Activated T-helper 1 cell treated with anti-CD3 and anti-CD28 coated beads, Interleukin-12 subunit alpha, Interleukin-12 subunit beta, Interleukin-2, Interleukin-4 antibody, amounts not matched to agents 30 ng/mL and 10 ng/mL and 1 ng/mL, durations not matched to agents 14 hours and 24 hours and 36 hours (primary cell): ENCODE measurements at regions not wholly inside any gene's neighbourhood (a gene's known extent, or its start where the extent isn't known, plus 50 kb on each side); places are given as distances from the start of the nearest gene placed in this dataset.

Experiments
- DNase-seq: peaks from one replicate; pipeline ENCODE4 v3.0.0; 2021; ENCODE audit warnings: low spot score
- H3K27ac Mint-ChIP-seq: one replicate; pipeline ENCODE4 v1.8.0; 2021; ENCODE audit warnings: mild to moderate bottlenecking, mixed read lengths
- H3K27me3 Mint-ChIP-seq: one replicate; pipeline ENCODE4 v1.8.0; 2022; ENCODE audit warnings: mild to moderate bottlenecking, moderate library complexity, mixed read lengths; ENCODE audit not compliant: insufficient read depth
- H3K36me3 Mint-ChIP-seq: one replicate; pipeline ENCODE4 v1.8.0; 2021; ENCODE audit warnings: low read depth, mixed read lengths
- H3K4me1 Mint-ChIP-seq: one replicate; pipeline ENCODE4 v1.8.0; 2021; ENCODE audit warnings: low read depth, mixed read lengths
- H3K4me3 Mint-ChIP-seq: one replicate; pipeline ENCODE4 v1.8.0; 2021; ENCODE audit warnings: mild to moderate bottlenecking, moderate library complexity, mixed read lengths
- H3K9me3 Mint-ChIP-seq: one replicate; pipeline ENCODE4 v1.8.0; 2021; ENCODE audit warnings: mixed read lengths
- intact Hi-C: fragments of 100-400 bp; cut with micrococcal nuclease; formaldehyde crosslinking; loops from one replicate; pipeline ENCODE4 v1.15.1; 2024

DNA sequence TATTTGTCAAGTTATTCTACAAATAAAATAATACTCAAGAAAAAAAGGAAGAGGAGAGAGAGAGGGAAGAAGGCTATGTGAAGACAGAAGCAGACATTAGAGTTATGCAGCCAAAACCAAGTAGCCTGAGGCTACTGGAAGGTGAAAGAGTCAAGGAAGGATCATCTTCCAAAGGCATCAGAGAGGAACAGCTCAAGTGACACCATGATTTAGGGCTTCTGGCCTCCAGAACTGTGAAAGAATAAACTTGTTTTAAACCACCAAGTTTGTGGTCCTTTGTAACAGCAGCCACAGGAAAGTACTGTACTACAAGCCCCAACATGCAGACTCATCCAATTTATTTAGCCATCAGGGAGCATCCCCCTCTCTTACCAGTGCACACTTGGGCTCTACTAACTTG, 788.5 kb upstream of the LRRTM1 start:
- Mint-ChIP-seq H3K4me1 (no peaks in the 10 kb centered on the region), H3K4me3 (no peak overlapping the region), H3K9me3 (peaks cover 10% of the 10 kb centered on the region), H3K36me3 (no peaks in the 10 kb centered on the region), H3K27me3 (no peaks in the 10 kb centered on the region), H3K27ac (no peak overlapping the region)
- no peak for DNase-seq
- intact Hi-C loops, result no loop called here

- Mint-ChIP-seq H3K27me3 (no peaks in the 10 kb centered on the region), H3K36me3 (no peaks in the 10 kb centered on the region), H3K4me1 (no peaks in the 10 kb centered on the region), H3K4me3 (no peak overlapping the region), H3K9me3 (peaks cover 12% of the 10 kb centered on the region), H3K27ac (no peak overlapping the region)
- intact Hi-C loops, result no loop called here
- no peak for DNase-seq
These were observed 783.1 kb upstream of the LRRTM1 start for GRCh38 chr2:81087646-81088045.

DNA sequence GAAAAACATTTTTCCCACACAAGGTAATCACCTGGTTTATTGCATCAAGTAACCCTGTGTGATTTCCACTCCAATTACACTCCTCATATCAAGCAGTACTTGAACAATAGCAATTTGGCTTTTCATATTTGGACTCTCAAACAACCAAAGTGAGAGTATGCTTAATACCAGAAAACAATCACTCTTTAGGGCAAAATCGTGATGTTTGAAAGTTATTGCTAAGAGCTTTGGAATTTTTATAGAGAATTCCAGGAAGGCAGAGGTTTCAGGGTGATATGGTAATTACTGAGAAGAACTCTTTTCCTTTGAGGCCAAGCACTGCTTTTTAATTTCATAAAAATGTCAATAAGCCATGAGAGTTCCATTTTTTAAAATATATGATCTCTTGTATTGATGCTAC, 779.5 kb upstream of the LRRTM1 start:
- intact Hi-C loops, result no loop called here
- Mint-ChIP-seq H3K36me3 (no peaks in the 10 kb centered on the region), H3K27ac (no peak overlapping the region), H3K4me3 (no peak overlapping the region), H3K4me1 (no peaks in the 10 kb centered on the region), H3K9me3 (peaks cover 17% of the 10 kb centered on the region), H3K27me3 (no peaks in the 10 kb centered on the region)
- DNase-seq, result no peak

DNA sequence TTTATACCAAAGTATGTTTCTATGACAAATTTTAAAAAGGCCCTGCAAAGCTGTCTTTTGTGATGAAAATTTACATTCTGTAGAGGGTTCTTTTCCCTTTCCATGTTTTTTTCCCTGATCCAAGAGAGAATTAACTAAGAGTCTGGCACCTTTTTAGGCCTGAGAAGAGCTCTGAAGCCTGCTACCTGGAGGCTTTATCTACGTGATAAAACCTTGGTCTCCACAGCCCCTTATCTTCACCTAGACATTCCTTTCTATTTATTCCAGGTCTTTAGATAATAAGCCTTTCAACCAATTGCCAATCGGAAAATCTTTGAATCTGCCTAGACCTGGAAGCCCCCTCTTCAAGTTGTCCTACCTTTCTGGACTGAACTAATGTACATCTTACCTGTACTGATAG, 774.1 kb upstream of the LRRTM1 start:
- intact Hi-C loops, result no loop called here
- Mint-ChIP-seq H3K36me3 (no peaks in the 10 kb centered on the region), H3K4me3 (no peak overlapping the region), H3K27ac (no peak overlapping the region), H3K9me3 (peaks cover 10% of the 10 kb centered on the region), H3K4me1 (no peaks in the 10 kb centered on the region), H3K27me3 (no peaks in the 10 kb centered on the region)
- DNase-seq, result no peak

GRCh38 chr2:81078102-81078501, 773.5 kb upstream of the LRRTM1 start:
- Mint-ChIP-seq H3K9me3 (peaks cover 10% of the 10 kb centered on the region), H3K4me1 (no peaks in the 10 kb centered on the region), H3K36me3 (no peaks in the 10 kb centered on the region), H3K4me3 (no peak overlapping the region), H3K27ac (no peak overlapping the region), H3K27me3 (no peaks in the 10 kb centered on the region)
- no peak for DNase-seq
- intact Hi-C loops, result no loop called here

- Mint-ChIP-seq H3K27ac (no peak overlapping the region), H3K36me3 (no peaks in the 10 kb centered on the region), H3K4me3 (no peak overlapping the region), H3K9me3 (peaks cover 10% of the 10 kb centered on the region), H3K4me1 (no peaks in the 10 kb centered on the region), H3K27me3 (no peaks in the 10 kb centered on the region)
- no peak for DNase-seq
- intact Hi-C loops, result no loop called here
These were observed 772.8 kb upstream of the LRRTM1 start for GRCh38 chr2:81077396-81077795.

DNA sequence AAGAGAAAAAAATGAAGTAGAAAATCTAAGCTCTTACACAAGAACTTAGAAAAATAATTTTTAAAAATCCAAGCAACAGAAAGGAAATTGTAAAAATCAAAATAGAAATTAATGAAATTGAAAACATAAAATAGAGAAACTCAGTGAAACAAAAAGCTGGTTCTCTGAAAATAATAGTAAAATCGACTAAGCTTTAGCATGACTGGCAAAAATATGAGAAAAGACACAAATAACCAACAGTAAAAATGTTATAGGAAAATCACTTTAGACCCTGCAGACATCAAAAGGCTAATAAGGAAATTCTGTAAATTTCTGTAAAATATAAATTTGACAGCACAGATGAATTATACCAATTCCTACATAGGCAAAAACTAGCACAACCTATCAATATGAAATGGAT, 768.9 kb upstream of the LRRTM1 start:
- H3K36me3 Mint-ChIP-seq, result no peaks in the 10 kb centered on the region
- H3K4me1 Mint-ChIP-seq, result no peaks in the 10 kb centered on the region
- intact Hi-C loops, result no loop called here
- peaks cover 9% of the 10 kb centered on the region for H3K9me3 Mint-ChIP-seq
- H3K27me3 Mint-ChIP-seq, result no peaks in the 10 kb centered on the region
- H3K4me3 Mint-ChIP-seq, result no peak overlapping the region
- H3K27ac Mint-ChIP-seq, result no peak overlapping the region
- DNase-seq, result no peak

- Mint-ChIP-seq H3K36me3 (no peaks in the 10 kb centered on the region), H3K9me3 (peaks cover 21% of the 10 kb centered on the region), H3K27ac (no peak overlapping the region), H3K4me1 (no peaks in the 10 kb centered on the region), H3K4me3 (no peak overlapping the region), H3K27me3 (no peaks in the 10 kb centered on the region)
- DNase-seq, result no peak
- intact Hi-C loops, result no loop called here
These were observed 763.6 kb upstream of the LRRTM1 start for GRCh38 chr2:81068144-81068543.

- H3K4me1 Mint-ChIP-seq, result no peaks in the 10 kb centered on the region
- intact Hi-C loops, result no loop called here
- DNase-seq, result no peak
- no peak overlapping the region for H3K4me3 Mint-ChIP-seq
- no peaks in the 10 kb centered on the region for H3K27me3 Mint-ChIP-seq
- H3K36me3 Mint-ChIP-seq, result no peaks in the 10 kb centered on the region
- H3K9me3 Mint-ChIP-seq, result peaks cover 14% of the 10 kb centered on the region
- H3K27ac Mint-ChIP-seq, result no peak overlapping the region
These were observed 756.5 kb upstream of the LRRTM1 start for GRCh38 chr2:81061016-81061415.

DNA sequence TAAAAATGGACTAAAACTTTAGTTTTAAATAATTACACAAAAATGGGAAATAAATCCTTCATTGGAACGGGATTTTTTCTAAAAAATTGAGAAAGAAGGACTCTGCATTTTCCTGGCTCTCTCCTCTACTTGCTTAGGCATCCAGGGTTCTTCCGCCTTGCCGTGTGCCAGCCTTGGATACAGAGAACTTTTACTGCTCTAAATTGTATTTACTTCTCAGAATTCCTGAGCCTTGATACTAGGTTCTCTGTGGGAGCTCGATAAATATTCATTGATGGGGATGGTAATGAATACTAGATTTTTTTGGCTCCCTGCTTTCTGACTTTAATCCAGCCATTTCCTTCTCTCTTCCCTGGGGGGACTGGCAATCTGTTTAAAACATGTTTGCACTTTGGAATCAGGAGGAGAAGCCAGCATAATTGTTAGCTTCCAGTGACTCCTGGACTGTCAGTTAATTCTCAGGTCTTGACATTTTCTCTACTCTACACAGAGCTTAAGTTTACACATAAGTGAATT, 746.1 kb upstream of the LRRTM1 start:
- intact Hi-C loops, result no loop called here
- Mint-ChIP-seq H3K27ac (no peak overlapping the region), H3K4me3 (no peak overlapping the region), H3K9me3 (peaks cover 17% of the 10 kb centered on the region), H3K27me3 (no peaks in the 10 kb centered on the region), H3K4me1 (no peaks in the 10 kb centered on the region), H3K36me3 (no peaks in the 10 kb centered on the region)
- DNase-seq, result no peak

DNA sequence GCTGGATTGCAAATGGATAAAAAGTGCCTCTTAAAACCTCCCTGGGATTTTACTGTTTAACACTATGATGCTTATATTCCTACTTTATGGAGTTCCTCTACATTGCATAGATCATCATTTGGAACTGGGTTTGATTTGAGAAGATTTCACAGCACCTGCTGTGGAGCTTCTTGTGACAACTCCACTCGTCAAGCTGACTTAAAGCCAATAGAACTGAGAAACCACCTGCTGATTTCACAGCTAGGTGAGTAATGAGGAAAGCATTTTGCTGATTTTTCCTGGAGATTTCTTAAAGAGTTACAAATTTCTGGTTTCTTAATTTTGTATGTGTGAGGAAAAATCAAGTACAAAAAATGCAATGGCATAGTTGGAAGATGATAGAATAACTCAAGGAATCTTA, 739.1 kb upstream of the LRRTM1 start:
- Mint-ChIP-seq H3K27me3 (no peaks in the 10 kb centered on the region), H3K9me3 (peaks cover 25% of the 10 kb centered on the region), H3K36me3 (no peaks in the 10 kb centered on the region), H3K4me3 (no peak overlapping the region), H3K4me1 (no peaks in the 10 kb centered on the region), H3K27ac (no peak overlapping the region)
- no peak for DNase-seq
- intact Hi-C loops, result no loop called here

DNA sequence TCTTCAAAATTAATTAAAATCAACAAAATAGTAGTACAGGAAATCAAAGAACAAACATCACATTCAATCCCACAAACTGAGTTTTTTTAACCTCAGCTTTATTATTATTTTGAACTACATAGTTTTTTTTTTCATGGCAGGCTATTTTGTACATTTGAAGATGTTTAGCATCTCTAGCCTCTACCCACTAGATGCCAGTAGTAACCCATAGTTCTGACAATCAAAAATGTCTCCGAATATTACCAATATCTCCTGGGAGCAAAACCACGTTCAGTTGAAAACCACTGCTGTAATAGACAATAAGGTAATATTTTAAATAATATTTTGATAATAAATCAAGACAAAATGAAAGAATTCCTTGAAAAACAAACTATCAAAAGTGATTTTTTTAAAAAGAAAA, 702.6 kb upstream of the LRRTM1 start:
- H3K4me3 Mint-ChIP-seq, result no peak overlapping the region
- H3K27ac Mint-ChIP-seq, result no peak overlapping the region
- no peaks in the 10 kb centered on the region for H3K36me3 Mint-ChIP-seq
- no peaks in the 10 kb centered on the region for H3K4me1 Mint-ChIP-seq
- no peak for DNase-seq
- H3K9me3 Mint-ChIP-seq, result peaks cover 15% of the 10 kb centered on the region
- no peaks in the 10 kb centered on the region for H3K27me3 Mint-ChIP-seq
- intact Hi-C loops, result no loop called here

- Mint-ChIP-seq H3K27me3 (no peaks in the 10 kb centered on the region), H3K4me1 (no peaks in the 10 kb centered on the region), H3K36me3 (no peaks in the 10 kb centered on the region), H3K9me3 (peaks cover 41% of the 10 kb centered on the region), H3K27ac (no peak overlapping the region), H3K4me3 (no peak overlapping the region)
- DNase-seq, result no peak
- intact Hi-C loops, result no loop called here
These were observed 698.4 kb upstream of the LRRTM1 start for GRCh38 chr2:81002906-81003305.

GRCh38 chr2:80987466-80987865, 682.9 kb upstream of the LRRTM1 start:
- no peaks in the 10 kb centered on the region for H3K36me3 Mint-ChIP-seq
- H3K27me3 Mint-ChIP-seq, result no peaks in the 10 kb centered on the region
- no peak overlapping the region for H3K27ac Mint-ChIP-seq
- no peak overlapping the region for H3K4me3 Mint-ChIP-seq
- intact Hi-C loops, result no loop called here
- DNase-seq, result no peak
- H3K9me3 Mint-ChIP-seq, result peaks cover 38% of the 10 kb centered on the region
- H3K4me1 Mint-ChIP-seq, result no peaks in the 10 kb centered on the region
